HCT116 (cell line): ENCODE measurements at regions not wholly inside any gene's neighbourhood (a gene's known extent, or its start where the extent isn't known, plus 50 kb on each side); places are given as distances from the start of the nearest gene placed in this dataset.

Source experiments
- ATAC-seq: fragments of 200-7000 bp; cut with Tn5 transposase; 2 replicates; pipeline ENCODE4 v1.9.1; 2020; ENCODE audit warnings: mild to moderate bottlenecking, moderate library complexity
- BruUV-seq: library from RNA; stranded (reverse); fragments of 400-500 nt; replicated peaks from 2 replicates; lab custom pipeline; 2021; lab: Mats Ljungman, UMichigan
- CTCF ChIA-PET: fragments of 300-600 bp; sonication (Branson Sonifier 250); formaldehyde crosslinking; loops from one replicate; lab custom pipeline; 2021; ENCODE audit warnings: antibody characterized with exemption; lab: Charles Lee
- POLR2A ChIA-PET: fragments of 300-600, 350-600 bp; sonication (Branson Sonifier 250); formaldehyde crosslinking; loops from one replicate; lab custom pipeline; 2021; ENCODE audit warnings: antibody characterized with exemption; lab: Charles Lee
- RAD21 ChIA-PET, 2 experiments: fragments of 300-600 bp; sonication (Branson Sonifier 250); formaldehyde crosslinking; loops; one replicate each; lab custom pipeline; 2023; ENCODE audit warnings: low total read pairs in 2 of 2; ENCODE audit not compliant: uncharacterized antibody in 2 of 2, unreplicated experiment in 2 of 2, low non-redundant PET in 1 of 2; lab: Charles Lee
- DNase-seq: peaks from one replicate; pipeline ENCODE4 v3.0.0-alpha.2; 2010; ENCODE audit warnings: low read depth, low spot score
- H2AFZ ChIP-seq: fragments of 200-600 bp; shearing (Covaris generic), sonication (generic); 2 replicates; pipeline ENCODE4 v1.6.1; 2017; ENCODE audit warnings: low read depth, mixed run types, mixed read lengths, antibody characterized with exemption, low read length; ENCODE audit not compliant: poor library complexity, severe bottlenecking
- H3K27ac ChIP-seq: 2 replicates; pipeline ENCODE4 v1.5.1; 2012; ENCODE audit warnings: low read depth, low read length
- H3K27me3 ChIP-seq: fragments of 200-600 bp; sonication (generic); 2 replicates; pipeline ENCODE4 v1.6.1; 2016; ENCODE audit warnings: mixed run types, low read length, mixed read lengths; ENCODE audit not compliant: insufficient read depth
- H3K36me3 ChIP-seq, 2 experiments: fragments of 200-500 bp in 1 of 2; fragments of 200-600 bp in 1 of 2; sonication (Bioruptor generic) in 1 of 2; sonication (generic) in 1 of 2; 2 replicates each; pipeline versions ENCODE4 v1.5.1 to v1.6.1; 2014 to 2016; ENCODE audit warnings: low read length in 2 of 2, inconsistent platforms in 1 of 2, mixed read lengths in 1 of 2, mixed run types in 1 of 2; ENCODE audit not compliant: insufficient read depth in 2 of 2, control insufficient read depth in 1 of 2
- H3K4me1 ChIP-seq, 2 experiments: fragments of 200-600 bp in 1 of 2; sonication (generic) in 1 of 2; 2 replicates each; pipeline versions ENCODE4 v1.5.1 to v1.6.1; 2012 to 2017; ENCODE audit warnings: low read length in 2 of 2, inconsistent platforms in 1 of 2, mild to moderate bottlenecking in 1 of 2, mixed read lengths in 1 of 2, mixed run types in 1 of 2, moderate library complexity in 1 of 2; ENCODE audit not compliant: insufficient read depth in 2 of 2, control insufficient read depth in 1 of 2
- H3K4me2 ChIP-seq: fragments of 200-600 bp; sonication (generic); 2 replicates; pipeline ENCODE4 v1.6.1; 2017; ENCODE audit warnings: mixed run types, low read length, mixed read lengths
- H3K4me3 ChIP-seq, 2 experiments: fragments of 200-600 bp in 1 of 2; sonication (generic) in 1 of 2; replicated peaks in 1 of 2; 2 replicates each; pipeline ENCODE4 v1.5.1; 2011 to 2016; ENCODE audit warnings: low read length in 2 of 2, control low read depth in 1 of 2, low read depth in 1 of 2, mild to moderate bottlenecking in 1 of 2, mixed read lengths in 1 of 2, mixed run types in 1 of 2
- H3K79me2 ChIP-seq: fragments of 200-600 bp; sonication (generic); 2 replicates; pipeline ENCODE4 v1.6.1; 2017; ENCODE audit warnings: mild to moderate bottlenecking, mixed run types, low read length, moderate library complexity, mixed read lengths; ENCODE audit not compliant: insufficient read depth
- H3K9ac ChIP-seq: fragments of 200-600 bp; sonication (generic); 2 replicates; pipeline ENCODE4 v1.6.1; 2016; ENCODE audit warnings: low read length, mixed read lengths
- H3K9me2 ChIP-seq: fragments of 200-600 bp; sonication (generic), shearing (Covaris generic); 2 replicates; pipeline ENCODE4 v1.6.1; 2017; ENCODE audit warnings: mixed run types, mild to moderate bottlenecking, moderate library complexity; ENCODE audit not compliant: insufficient read depth
- H3K9me3 ChIP-seq, 2 experiments: fragments of 200-500 bp in 1 of 2; fragments of 200-600 bp in 1 of 2; sonication (Bioruptor generic) in 1 of 2; sonication (generic) in 1 of 2; 2 replicates each; pipeline ENCODE4 v1.6.1; 2014 to 2017; ENCODE audit warnings: low read length in 2 of 2, mixed read lengths in 2 of 2, inconsistent platforms in 1 of 2, low read depth in 1 of 2, mild to moderate bottlenecking in 1 of 2, mixed run types in 1 of 2, moderate library complexity in 1 of 2; ENCODE audit not compliant: control insufficient read depth in 1 of 2, insufficient read depth in 1 of 2
- H4K20me1 ChIP-seq: fragments of 200-600 bp; sonication (generic), shearing (Covaris generic); 2 replicates; pipeline ENCODE4 v1.6.1; 2017; ENCODE audit warnings: mixed run types, mild to moderate bottlenecking, moderate library complexity; ENCODE audit not compliant: insufficient read depth
- CBX3 ChIP-seq: IDR thresholded peaks from 2 replicates; pipeline ENCODE4 v1.6.1; 2012; ENCODE audit warnings: low read depth
- CEBPB ChIP-seq: IDR thresholded peaks from 2 replicates; pipeline ENCODE4 v1.6.1; 2012; ENCODE audit warnings: low read depth
- FOSL1 ChIP-seq: IDR thresholded peaks from 2 replicates; pipeline ENCODE4 v1.6.1; 2012; ENCODE audit warnings: low read depth
- POLR2AphosphoS5 ChIP-seq: IDR thresholded peaks from 2 replicates; pipeline ENCODE4 v1.6.1; 2011; ENCODE audit warnings: mild to moderate bottlenecking, low read depth, low read length, moderate library complexity
- TCF7L2 ChIP-seq: IDR thresholded peaks from 2 replicates; pipeline ENCODE4 v1.7.0; 2011; ENCODE audit warnings: borderline replicate concordance, inconsistent platforms; ENCODE audit not compliant: insufficient read depth, insufficient read length; ENCODE audit errors: extremely low read depth
- YY1 ChIP-seq: IDR thresholded peaks from 2 replicates; pipeline ENCODE4 v1.6.1; 2011; ENCODE audit warnings: low read length, low read depth, moderate library complexity, mild to moderate bottlenecking; ENCODE audit not compliant: insufficient replicate concordance; ENCODE audit errors: extremely low read depth
- intact Hi-C: fragments of 100-400 bp; cut with micrococcal nuclease; formaldehyde crosslinking; loops from 2 replicates; pipeline ENCODE4 v1.10.0; 2022
- TF ChIP-seq, protein P1 (sequence below): IDR thresholded peaks from 2 replicates; pipeline ENCODE4 v1.6.1; 2012; ENCODE audit warnings: low read depth
- TF ChIP-seq, protein P2 (sequence below): IDR thresholded peaks from 2 replicates; pipeline ENCODE4 v1.6.1; 2011; ENCODE audit warnings: mild to moderate bottlenecking, low read length, moderate library complexity; ENCODE audit not compliant: insufficient replicate concordance; ENCODE audit errors: extremely low read depth

DNA sequence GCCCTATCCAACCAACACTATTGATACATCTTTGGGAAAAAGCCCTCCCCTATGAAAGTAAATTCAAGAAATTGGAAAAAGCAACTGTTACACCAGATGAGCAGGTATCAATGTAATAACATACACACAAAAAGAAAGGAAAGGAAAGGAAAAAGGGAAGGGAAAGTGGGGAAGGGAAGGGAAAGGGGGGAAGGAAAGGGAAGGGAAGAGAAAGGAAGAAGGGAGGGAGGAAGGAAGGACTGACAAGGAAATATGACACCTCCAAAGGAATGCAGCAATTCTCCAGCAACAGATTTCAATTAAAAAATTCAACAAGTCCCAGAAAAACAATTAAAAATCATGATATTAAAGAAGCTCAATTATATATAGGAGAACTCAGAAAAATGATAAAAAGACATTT, 176.9 kb upstream of the OPRM1 start (continued):
- TF ChIP-seq, protein P1, sequence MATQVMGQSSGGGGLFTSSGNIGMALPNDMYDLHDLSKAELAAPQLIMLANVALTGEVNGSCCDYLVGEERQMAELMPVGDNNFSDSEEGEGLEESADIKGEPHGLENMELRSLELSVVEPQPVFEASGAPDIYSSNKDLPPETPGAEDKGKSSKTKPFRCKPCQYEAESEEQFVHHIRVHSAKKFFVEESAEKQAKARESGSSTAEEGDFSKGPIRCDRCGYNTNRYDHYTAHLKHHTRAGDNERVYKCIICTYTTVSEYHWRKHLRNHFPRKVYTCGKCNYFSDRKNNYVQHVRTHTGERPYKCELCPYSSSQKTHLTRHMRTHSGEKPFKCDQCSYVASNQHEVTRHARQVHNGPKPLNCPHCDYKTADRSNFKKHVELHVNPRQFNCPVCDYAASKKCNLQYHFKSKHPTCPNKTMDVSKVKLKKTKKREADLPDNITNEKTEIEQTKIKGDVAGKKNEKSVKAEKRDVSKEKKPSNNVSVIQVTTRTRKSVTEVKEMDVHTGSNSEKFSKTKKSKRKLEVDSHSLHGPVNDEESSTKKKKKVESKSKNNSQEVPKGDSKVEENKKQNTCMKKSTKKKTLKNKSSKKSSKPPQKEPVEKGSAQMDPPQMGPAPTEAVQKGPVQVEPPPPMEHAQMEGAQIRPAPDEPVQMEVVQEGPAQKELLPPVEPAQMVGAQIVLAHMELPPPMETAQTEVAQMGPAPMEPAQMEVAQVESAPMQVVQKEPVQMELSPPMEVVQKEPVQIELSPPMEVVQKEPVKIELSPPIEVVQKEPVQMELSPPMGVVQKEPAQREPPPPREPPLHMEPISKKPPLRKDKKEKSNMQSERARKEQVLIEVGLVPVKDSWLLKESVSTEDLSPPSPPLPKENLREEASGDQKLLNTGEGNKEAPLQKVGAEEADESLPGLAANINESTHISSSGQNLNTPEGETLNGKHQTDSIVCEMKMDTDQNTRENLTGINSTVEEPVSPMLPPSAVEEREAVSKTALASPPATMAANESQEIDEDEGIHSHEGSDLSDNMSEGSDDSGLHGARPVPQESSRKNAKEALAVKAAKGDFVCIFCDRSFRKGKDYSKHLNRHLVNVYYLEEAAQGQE = no peak
- TF ChIP-seq FOSL1 (no peak), YY1 (no peak), CBX3 (no peak), CEBPB (no peak)
- TF ChIP-seq, protein P2, sequence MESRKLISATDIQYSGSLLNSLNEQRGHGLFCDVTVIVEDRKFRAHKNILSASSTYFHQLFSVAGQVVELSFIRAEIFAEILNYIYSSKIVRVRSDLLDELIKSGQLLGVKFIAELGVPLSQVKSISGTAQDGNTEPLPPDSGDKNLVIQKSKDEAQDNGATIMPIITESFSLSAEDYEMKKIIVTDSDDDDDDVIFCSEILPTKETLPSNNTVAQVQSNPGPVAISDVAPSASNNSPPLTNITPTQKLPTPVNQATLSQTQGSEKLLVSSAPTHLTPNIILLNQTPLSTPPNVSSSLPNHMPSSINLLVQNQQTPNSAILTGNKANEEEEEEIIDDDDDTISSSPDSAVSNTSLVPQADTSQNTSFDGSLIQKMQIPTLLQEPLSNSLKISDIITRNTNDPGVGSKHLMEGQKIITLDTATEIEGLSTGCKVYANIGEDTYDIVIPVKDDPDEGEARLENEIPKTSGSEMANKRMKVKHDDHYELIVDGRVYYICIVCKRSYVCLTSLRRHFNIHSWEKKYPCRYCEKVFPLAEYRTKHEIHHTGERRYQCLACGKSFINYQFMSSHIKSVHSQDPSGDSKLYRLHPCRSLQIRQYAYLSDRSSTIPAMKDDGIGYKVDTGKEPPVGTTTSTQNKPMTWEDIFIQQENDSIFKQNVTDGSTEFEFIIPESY = no peak
- TF ChIP-seq, all 23 proteins: peak for 0

DNA sequence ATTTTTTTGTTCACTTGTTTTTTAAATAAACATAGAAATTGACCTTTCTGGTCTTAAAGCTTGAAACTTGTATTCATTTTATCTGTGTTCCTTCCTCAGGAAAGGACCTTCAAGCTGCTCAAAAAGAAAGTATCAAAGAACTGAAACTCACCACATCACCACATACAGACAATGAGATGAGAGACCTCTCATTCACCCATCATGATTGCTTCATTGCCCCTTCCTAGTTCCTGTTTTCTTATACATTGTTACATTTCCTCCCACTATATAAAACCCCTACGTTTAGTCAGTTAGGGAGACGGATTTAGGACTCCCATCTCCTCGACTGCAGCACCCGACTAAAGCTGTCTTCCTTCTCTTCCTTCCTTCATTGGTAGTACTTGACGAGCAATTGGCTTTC, 180.5 kb upstream of the OPRM1 start:
- POLR2A ChIA-PET = no interaction called here
- no peak for DNase-seq
- Histone ChIP-seq H3K36me3 (no peaks in the 10 kb centered on the region), H3K27me3 (peaks cover 12% of the 10 kb centered on the region), H4K20me1 (no peaks in the 10 kb centered on the region), H3K4me2 (no peak overlapping the region), H3K4me3 (no peak overlapping the region), H3K9me2 (no peaks in the 10 kb centered on the region), H2AFZ (no peak overlapping the region), H3K4me1 (no peaks in the 10 kb centered on the region), H3K79me2 (no peaks in the 10 kb centered on the region), H3K9ac (no peak overlapping the region), H3K27ac (no peak overlapping the region), H3K9me3 (no peaks in the 10 kb centered on the region)
- ATAC-seq = no peak
- RAD21 ChIA-PET = no interaction called here
- intact Hi-C loops = no loop called here
- TF ChIP-seq POLR2AphosphoS5 = no peak
- TF ChIP-seq TCF7L2 = no peak
- no TSS peak for BruUV-seq
- CTCF ChIA-PET = no interaction called here
